HG02610 (cell line): ENCODE measurements at regions not wholly inside any gene's neighbourhood (a gene's known extent, or its start where the extent isn't known, plus 50 kb on each side); places are given as distances from the start of the nearest gene placed in this dataset.
"Not testable (repeated sequence)": the region's sequence is repeated elsewhere in the genome, so short reads cannot be mapped to it uniquely, and the experiment has no call there.

Experiments used
- ATAC-seq: cut with Tn5 transposase; IDR thresholded peaks from one replicate; pipeline ENCODE4 v1.9.1; 2021; ENCODE audit warnings: mild to moderate bottlenecking, moderate library complexity; ENCODE audit not compliant: unreplicated experiment

DNA sequence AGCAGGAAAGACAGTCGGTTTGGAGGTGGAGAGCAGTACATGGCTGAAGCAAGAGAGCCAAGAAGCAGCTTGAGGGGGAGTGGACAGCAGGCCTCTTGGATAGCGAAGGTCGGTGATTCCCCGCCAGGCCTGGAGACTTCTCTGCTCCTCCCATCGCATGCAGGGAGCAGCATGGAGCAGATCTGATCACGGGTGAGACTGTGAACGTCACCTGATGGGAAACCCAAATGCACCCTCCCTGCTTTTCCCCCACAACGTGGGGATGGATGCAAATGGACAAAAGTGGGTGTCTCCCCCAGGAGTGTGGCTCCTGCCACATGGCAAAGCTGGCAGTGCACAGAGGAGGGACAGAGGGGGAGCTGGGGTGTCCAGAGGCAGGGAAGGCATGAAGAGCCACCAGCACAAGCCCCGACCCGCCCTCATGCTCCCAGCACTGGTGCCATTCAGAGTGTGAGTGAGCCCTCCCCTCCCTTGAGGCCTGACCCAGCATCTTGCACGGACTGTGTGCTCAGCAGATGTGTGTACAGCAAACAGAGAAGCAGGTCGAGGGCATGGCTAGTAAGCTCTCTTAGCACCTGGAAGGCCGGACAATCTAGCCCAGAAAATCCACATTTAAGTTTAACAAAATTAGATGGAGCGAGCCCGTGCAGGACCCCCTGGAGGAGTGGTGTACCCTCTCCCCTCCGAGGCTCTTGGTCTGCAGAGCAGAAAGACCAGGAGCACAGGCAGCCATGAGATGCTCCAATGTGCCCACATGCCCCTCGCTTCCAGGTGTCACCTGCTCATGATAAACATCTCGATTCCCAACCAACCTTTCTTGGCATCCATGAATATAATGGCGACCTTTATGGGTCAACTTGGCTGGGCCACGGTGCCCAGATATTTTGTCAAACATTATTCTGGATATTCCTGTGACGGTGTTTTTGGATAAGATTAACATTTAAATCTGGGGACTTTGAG, 661.7 kb downstream of the TBC1D22A start:
- no peak for ATAC-seq

DNA sequence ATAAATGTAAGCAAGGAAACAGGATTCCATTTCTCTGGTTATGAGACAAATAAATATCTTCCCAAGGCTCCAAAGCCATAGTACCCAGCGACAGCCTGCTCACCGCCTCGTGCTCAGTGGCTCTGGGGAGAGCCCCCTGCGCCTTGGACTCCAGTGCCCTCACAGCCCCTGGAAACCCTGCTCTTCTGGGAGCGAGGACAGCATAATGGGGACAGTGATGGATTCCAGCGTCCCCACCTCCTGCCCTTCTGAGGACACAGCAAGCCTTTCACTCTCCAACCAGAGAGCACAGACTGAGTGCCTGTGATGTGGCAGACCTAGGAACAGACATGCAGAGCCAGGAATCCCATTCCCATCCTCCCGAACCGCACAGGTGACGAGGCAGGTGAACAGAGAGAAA, 660.8 kb downstream of the TBC1D22A start:
- no peak for ATAC-seq

- no peak for ATAC-seq
Observed at GRCh38 chr22:47422736-47423135, 660.3 kb downstream of the TBC1D22A start.

DNA sequence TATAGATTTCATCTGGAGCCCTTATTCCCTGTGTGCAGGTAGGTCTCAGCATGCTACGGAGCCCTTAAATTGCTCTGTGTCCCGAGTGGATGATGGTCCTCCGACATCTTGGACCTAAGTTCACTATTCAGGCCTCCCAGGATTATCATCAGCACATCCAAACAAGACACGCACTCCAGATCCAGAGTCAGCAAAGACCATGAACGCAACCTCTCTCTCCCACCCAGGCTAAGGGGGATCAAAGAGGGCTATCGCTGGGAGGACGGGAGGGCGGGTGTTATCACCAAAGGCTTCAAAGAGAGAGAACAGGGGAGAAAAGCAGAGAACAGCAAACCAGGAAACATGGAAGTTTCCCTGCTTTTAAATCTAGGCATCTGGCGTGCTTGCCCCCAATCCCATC, 659.4 kb downstream of the TBC1D22A start:
- ATAC-seq, result no peak

GRCh38 chr22:47420211-47420610, 657.8 kb downstream of the TBC1D22A start:
- no peak for ATAC-seq

DNA sequence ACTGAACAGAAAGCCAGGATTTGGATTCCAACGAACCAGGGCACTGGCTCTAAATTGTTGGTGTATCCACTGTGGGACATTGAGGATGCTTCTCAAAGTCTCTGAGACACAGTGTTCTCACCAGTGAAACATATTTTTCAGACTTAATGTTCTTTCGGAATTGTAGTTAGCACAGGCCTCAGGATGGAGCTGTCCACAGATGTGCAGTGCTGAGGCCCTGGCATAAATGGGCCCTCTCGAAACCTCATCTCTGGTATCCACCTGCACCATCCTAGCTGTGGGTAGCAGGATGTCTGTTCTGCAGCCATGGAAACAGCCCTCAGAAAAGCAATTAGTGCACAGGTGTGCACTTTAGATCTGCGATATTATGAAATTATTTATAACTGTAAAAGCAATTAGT, 656.8 kb downstream of the TBC1D22A start:
- ATAC-seq, result no peak

DNA sequence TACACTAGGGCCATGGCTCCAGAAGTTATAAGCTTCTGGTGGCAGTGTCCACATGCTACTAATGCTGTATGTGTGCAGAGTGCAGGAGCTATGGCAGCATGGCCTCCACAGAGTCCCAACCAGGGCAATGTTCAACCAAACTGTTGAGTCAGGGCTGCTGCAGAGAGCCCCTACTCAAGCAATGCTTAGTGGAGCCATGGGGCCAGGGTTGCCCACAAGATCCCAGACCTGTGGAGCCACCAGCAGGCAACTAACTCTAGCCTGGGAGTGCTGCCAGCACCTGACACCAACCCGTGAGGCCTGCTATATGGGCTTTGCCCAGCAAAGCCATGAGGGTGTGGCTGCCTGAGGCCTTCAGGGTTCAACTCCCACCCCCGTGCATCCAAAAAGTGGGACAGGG, 655.2 kb downstream of the TBC1D22A start:
- no peak for ATAC-seq

GRCh38 chr22:47411006-47411405, 648.6 kb downstream of the TBC1D22A start:
- ATAC-seq, result no peak

DNA sequence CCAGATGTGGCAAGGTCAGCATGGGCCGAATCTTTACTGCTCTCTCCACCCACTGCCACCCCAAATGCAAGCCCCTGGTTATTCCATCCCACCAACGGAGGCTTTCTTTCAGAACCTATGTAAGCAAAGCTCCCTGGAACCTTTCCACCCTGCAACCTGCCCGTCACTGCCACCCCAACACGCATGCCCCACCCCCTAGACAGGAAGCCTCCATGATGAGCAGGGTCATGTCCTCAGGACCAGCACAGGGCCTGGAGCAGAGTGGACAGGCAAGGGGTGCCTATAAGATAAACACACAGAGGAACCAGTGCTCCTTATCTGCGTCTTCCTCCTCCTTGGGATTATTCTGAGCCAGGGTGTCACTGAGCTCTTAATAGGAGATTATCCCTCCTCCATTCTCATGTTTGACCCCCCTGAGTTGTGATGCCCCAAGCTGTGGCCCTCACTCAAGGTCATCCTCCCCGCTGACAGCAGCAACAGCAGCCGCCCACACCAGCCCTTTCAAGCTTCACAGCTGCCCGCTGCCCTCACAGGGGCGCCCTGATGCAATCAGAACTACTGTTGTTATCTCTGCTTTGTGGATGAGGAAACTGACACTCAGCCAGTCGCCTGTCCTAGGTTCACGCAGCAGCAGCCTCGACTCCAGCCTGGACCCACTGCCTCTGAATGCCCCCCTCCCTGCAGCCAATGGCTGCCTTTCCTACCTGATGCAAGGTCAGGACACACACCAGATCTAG, 647.3 kb downstream of the TBC1D22A start:
- ATAC-seq, result no peak

- ATAC-seq, result no peak
Observed at GRCh38 chr22:47408409-47408808, 646.0 kb downstream of the TBC1D22A start.

DNA sequence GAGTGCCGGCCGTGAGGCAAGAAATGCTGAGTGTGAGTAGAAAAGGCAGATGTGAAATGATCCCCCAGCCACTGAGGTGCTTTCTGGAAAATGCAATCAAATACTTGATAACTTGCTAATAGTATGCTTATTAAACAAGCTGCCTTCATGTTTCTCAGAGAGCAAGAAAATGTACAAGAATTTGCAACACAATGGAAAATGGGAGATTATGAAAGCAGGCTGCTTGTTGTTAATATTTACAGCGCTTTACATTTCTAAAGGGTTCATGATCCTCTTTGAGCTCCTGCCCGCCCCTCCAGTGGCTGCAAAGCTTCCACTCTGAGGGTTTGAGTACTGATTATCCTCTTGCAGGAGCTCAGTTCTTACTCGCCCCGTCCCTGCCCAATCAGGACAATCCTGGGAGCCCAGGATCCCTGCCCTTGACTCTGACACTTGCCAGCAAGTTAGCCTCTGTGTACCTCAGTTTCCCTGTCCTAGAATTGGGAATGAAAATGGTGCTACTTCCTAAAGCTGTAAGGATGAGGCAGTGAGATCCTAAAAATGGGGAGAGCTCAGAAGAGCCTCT, 645.1 kb downstream of the TBC1D22A start:
- ATAC-seq, result no peak

GRCh38 chr22:47406896-47407295, 644.4 kb downstream of the TBC1D22A start:
- ATAC-seq, result no peak

- ATAC-seq, result no peak
Observed at GRCh38 chr22:47406180-47406834, 643.9 kb downstream of the TBC1D22A start.

DNA sequence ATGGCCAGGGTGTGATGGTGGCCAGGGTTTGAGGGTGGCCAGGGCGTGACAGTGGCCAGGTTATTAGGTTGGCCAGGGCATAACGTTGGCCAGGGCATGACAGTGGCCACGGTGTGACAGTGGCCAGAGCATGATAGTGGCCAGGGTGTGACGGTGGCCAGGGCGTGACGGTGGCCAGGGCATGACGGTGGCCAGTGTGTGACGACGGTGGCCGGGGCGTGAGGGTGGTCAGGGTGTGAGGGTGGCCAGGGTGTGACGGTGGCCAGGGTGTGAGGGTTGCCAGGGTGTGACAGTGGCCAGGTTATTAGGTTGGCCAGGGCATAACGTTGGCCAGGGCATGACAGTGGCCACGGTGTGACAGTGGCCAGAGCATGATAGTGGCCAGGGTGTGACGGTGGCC, 642.8 kb downstream of the TBC1D22A start:
- ATAC-seq, result not testable (repeated sequence)

GRCh38 chr22:47402876-47403525, 640.6 kb downstream of the TBC1D22A start:
- no peak for ATAC-seq

DNA sequence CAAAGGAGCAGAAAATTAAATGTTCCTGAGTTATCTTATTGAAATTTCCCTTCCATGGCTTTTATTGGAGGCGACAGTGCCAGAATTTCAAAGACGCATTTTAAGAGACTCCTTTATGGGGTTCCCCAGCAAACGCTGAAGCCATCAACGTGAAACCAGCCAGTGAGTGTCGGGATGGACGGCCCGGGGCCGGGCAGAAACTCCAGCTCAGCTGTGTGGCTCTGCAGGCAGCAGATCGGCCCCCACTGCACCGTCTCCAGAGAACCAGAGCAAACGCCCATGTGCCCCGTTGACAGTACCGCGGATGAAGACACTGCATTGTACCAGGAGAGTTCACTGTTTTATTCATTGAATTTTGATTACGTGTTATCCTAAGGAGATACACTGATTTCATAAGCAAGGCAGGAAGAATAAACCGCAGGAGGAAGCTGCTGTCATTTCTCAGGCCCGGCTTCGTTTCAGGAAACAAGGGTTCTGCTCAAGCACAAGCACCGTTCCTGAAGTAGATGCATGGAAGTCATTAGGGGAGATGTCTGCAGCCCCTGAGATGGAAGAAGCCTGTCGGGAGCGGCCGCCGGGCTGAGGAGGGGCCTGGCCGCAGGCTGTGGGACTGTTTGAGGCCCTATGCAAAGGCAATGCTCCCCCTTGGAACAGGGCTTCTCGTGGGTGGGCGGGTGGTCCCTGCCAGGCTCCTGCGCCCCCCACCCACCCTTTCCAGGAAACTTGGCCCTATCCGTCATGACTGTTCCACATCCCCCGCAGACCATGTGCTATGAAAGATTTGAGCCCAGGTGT, 639.7 kb downstream of the TBC1D22A start:
- no peak for ATAC-seq

DNA sequence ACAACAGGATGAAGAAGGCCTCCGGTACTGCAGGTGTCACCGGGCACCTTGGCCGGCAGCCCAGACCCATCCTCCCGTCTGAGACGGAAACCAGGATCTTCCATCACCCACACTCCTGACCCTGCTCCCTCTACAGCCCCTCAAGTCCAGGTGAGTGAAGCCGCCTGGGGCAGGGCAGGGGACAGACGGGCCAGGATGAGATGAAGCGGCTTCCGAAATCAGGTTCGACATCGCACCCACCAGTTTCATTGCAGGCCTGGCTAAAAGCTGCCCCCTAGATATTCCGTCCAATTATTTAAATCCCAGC, 639.1 kb downstream of the TBC1D22A start:
- no peak for ATAC-seq

GRCh38 chr22:47400701-47401591, 638.5 kb downstream of the TBC1D22A start:
- no peak for ATAC-seq

- ATAC-seq, result not testable (repeated sequence)
Observed at GRCh38 chr22:47400131-47400530, 637.7 kb downstream of the TBC1D22A start.
